GDM1 (cell line): ENCODE measurements at regions not wholly inside any gene's neighbourhood (a gene's known extent, or its start where the extent isn't known, plus 50 kb on each side); places are given as distances from the start of the nearest gene placed in this dataset.
"Not testable (repeated sequence)": the region's sequence is repeated elsewhere in the genome, so short reads cannot be mapped to it uniquely, and the experiment has no call there.

Experiments used
- DNase-seq: peaks from one replicate; lab custom pipeline; 2025; lab: John Stamatoyannopoulos, UW

DNA sequence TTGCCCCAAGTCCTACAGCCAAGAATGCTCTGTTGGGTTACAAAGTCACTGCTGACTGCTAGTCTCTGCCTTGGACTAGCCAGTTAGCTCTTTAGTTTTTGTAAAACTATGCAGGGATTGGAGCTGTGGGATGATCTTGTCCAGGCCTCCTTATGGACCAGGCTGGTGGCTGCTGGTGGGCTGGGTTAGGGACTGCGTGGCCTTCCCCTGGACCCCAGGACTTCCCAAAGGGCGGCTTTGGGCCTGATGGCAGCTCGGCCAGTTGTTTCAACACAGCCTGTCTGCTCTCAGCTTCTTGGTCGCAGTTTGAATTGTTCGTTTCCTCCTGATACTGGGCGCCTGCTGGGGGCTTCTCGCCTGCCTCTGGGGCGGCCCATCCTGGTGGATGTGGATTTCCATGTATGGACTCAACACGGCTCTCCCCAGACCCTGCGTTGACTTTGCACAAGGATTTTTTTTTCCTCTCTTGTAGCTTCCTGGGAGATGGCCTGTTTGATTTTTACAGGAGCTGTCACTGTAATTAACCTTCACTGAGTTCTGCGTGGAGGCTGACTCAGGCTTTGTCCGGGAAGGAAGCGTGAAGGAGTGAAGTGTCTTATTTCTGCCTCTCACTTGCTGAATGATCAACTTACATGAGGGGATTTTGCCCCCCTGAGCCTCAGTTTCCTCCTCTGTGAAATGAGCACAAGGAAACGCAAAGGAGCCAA is 91.9 kb upstream of the NEURL1B start:
- no peak for DNase-seq

DNA sequence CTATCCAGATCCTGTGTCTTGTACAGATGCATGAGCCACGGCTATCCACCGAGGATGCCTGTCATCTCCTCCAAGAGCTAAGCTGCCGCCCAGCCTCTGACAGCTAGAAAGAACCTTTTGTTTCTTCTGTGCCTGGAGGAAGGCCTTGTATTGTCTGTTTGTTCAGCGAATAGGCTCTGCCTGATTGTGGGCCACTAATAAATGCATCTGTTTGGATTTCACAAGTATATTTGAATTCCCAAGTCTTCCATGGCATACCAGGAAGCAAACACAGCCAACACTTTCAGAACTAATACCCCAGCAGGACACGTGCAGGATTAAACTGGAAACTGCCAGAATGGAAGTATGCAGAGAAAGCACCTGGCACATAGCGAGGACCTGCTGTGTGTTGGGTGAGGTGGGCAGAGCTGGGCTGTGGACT is 92.7 kb upstream of the NEURL1B start:
- DNase-seq, result no peak

DNA sequence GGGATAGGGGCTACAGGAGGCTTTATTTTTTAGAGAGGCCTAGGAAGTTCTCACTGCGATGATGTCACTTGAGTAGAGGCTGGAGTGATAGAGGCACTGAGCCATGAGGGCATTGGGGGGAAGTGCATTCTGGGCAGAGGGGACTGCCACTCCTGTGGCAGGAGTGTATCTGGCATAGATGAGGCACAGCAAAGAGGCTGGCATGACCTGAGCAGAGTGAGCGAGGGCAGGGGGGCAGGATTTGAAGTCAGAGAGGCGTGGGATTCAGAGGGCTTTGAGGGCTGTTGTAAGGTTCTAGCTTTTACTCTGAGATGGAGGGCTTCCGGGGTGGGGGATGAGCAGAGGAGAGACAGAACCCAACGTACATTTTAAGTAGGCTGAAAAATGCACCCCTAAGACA is 91.9 kb upstream of the SH3PXD2B start:
- no peak for DNase-seq

DNA sequence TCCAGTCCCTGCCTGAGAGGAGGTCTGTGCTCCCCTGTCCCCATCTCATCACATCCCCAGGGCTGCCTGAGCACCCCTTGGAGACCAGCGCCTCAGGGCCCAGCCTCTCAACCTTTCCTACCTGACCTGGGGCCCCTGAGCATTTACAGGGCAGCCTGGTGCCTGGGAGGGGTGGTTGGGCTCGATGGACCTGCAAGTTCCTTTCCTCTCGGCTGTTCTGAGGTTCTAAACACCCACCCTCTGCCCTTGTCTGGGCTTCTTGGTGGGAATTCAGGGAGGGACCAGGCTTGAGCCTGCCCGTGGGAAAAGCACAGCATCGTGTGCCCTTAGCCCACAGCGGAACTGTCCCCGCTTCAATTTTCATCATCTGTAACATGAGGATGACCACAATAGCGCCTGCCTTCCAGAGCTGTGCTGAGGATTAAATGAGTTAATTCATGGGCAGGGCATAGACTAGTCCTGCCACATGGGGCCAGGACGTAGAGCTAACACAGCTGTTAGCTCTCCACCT is 91.0 kb upstream of the SH3PXD2B start:
- no peak for DNase-seq

DNA sequence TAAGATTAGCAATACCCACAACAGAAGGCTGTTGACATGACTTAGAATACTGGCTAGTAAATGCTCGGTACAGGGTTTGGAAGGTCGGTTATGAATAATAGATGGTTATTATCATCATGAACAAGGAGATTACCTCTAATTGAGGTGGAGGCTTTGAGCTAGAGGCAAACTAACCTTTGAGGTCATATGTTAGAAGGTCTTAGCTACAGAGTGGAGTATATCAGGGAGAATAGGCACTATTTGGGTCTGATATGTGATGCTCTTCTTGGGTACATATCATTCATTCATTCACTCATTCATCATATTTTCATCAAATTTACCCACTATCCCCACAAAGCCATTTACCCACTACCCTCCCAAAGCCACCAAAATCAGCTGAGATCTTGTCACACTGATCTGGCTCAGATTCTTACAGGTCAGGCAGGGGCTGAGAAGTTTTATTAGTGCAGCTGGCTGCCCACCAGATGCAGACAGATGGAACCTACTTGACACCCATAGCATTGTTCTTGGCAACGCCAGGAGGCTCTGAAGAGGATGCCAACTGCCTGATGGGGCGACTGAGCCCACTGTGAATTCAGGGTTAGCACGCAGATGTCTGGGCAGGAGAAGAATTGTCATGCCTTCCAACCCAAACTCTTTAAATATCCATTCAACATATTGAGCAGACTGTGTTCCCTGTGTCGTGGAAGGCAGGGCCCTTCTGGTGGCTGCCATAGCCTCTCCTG is 90.2 kb upstream of the SH3PXD2B start:
- DNase-seq, result no peak

DNA sequence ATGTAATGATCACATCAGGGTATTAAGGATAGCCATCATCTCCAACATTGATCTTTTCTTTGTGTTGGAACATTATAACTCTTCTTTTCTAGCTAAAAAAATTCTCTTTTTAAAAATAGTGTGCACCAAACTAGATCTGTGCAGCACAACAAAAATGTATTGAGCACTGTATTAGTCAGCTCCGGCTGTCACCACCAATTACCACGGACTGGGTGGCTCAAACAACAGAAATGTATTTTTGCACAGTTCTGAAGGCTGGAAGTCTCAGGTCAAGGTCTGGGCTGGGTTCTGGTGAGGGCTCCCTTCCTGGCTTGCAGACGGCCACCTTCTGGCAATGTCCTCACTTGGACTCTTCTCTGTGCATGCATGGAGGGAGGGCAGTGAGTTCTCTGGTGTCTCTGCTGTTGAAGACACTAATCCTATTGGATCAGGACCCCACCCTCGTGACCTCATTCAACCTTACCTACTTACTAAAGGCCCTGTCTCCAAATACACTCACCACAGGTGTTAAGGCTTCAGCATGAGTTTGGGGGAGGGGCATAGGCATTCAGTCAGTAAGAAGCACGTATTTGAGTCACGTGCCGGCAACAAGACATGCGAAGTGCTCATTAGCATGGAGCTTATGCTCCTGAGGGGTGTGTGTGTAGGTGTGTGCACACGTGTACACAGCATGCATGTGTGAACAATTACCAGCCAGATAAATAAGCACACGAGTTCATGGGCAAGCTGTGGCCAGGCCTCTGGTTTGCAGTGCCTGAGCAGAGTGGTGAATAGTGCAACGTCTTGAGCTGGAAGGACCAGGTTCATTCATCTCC is 89.4 kb upstream of the SH3PXD2B start:
- no peak for DNase-seq

DNA sequence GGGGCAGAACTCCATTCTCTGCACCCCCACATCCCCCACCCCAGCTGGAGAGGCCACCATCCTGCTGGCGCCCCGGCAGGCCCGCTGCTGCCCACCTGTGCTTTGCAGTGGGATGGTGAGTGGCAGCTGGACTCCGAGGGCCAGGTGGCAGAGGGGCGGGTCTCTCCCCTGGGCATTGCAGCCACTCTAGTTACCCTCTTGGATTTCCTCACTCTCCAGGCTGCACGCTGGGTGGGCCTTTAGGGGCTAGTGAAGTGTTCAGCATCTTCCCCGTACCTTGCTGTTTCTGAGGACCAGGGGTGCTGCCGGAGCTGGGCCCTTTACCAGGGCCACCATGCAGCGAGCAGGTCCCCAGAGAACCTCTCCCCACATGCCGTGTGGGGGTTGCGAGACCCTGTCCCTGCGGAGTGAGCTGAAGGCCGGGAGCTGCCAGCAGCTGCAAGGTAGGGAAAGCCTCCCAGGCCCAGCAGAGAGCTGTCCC is 88.4 kb upstream of the SH3PXD2B start:
- no peak for DNase-seq

DNA sequence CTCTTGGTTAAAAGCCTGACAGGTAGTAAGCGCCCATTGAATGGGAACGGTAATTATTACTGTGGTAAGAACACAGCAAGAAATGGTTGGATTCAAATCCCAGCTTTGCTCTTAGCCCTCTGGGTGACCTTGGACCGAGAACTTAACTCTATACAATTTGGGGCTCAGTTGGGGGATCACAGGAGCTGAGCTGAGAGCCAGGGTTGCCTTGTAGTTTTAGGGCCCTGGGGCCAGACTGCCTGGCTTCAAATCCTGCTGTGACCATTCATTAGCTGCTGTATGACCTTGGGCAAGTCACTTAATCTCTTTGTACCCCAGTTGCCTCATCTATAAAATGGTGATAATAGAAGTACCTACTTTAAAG is 87.4 kb upstream of the SH3PXD2B start:
- DNase-seq, result no peak

DNA sequence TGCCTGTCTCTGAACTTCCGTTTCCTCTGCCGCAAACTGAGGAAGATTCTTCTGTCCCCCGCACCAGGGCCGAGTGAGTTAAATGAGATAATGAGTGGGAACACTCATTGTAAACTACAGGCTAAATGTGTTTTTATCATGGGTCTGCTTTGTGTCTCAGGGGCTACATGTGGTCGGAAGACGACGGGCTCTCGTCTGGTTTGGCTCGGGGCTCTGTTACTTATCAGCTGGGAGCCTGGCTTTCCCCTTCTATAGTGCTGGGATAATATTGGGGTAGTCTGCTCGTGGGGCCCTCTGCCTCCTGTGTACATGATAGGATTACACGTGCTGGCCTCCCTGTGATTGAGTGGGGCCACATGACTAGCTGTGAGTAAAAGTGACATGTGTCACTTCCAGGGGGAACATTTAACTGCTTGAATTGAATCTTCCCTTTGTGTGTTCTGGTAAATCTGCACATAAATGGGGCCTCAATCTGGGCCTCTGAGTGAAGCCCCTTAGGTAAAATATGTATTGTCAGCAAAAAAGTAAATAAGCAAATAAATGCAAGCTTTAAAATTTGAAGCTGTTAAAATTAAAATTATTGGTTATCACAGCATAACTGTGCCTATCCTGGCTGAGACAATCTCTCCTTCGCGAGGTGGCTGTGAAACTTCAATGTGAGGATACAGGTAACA is 86.9 kb upstream of the SH3PXD2B start:
- no peak for DNase-seq

DNA sequence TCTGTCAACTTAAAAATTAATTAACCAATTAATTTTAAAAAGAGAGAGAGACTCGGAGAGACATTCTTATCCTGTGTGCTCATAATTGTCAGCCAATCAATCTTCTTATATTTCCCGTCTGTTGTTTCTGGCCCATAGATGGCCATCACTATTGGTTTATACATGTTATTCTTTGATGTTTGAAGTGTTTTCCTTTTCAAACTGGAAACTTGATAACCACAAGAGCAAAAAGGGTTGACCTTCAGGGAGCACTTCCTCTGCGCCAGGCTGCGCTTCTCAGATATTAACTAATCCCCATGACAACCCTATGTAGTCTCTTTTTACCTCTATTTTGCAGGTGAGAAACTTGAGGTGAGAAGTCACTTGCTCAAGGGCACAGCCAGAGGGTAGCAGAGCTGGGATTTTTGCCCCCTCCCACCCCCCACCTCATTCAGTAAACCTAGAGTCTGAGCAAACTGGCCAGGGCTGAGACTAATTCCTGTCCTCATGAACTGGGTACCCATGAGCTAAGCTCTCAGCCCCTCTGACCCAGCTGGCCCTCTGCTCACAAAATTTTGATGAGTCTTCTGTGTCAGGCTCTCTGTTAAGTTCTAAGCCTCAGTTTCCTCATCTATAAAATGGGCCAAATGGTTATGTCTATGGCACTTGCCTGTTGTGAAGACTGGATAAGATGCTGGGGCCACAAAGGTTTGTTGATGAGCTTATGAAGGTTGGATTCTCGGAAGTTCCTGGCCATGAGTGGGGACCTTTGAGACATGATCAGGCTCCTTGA is 86.0 kb upstream of the SH3PXD2B start:
- DNase-seq, result no peak

DNA sequence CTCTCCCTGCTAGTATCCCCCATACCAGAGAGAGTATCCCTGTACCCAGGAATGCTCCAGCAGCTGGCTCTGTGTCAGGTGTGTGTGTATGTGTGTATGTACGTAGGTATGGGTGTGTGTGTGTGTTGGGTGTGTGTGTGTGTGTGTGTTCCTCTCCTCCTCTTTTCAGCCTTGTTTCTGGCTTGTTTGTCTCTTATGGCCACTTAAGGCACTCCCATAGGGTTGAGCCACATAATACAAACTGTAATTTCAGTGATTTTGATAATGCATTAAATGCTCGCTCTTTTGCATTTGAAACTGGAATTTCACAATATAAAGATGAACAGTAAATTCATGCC is 80.8 kb upstream of the SH3PXD2B start:
- DNase-seq, result no peak

DNA sequence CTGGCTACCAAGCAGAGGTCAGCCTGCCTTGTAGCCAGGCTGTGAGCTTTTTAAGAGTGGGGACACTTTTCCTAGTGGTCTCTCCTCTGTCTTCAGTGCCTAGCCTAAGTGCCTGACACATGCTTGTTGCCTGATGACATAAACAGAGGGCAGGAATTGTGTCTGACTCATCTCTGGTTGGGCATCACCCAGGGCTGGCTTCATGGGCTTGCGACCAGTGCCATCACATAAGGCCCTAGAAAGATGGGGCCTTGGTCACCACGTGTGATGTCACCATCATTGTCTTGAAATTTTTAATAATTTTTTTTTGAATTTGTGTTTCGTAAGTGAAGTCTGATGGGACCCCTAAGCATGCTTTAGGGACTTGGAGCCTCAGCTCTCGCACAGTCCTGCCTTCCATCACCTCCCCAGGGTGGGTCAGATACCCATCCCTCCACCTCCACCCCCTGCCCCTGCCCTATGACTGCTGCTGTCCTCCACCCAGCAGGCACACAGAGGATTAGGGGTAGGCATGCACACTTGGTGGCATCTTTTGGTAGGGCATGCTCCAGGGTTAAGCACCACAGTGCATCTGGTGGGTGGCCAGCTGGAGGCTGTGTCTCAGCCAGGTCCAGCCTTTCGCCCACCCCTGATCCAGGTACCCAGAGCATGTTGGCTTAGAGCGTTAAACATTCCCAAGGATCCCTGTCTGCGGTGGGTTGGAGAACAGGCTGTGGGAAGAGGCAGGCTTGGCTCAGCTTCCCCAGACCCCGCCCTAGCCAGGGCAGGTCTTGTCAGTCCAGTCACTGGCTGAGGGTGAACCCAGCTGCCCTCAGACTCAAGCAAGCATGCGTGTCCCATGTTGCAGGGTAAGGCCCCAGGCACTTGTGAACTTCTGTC is 80.1 kb upstream of the SH3PXD2B start:
- no peak for DNase-seq

DNA sequence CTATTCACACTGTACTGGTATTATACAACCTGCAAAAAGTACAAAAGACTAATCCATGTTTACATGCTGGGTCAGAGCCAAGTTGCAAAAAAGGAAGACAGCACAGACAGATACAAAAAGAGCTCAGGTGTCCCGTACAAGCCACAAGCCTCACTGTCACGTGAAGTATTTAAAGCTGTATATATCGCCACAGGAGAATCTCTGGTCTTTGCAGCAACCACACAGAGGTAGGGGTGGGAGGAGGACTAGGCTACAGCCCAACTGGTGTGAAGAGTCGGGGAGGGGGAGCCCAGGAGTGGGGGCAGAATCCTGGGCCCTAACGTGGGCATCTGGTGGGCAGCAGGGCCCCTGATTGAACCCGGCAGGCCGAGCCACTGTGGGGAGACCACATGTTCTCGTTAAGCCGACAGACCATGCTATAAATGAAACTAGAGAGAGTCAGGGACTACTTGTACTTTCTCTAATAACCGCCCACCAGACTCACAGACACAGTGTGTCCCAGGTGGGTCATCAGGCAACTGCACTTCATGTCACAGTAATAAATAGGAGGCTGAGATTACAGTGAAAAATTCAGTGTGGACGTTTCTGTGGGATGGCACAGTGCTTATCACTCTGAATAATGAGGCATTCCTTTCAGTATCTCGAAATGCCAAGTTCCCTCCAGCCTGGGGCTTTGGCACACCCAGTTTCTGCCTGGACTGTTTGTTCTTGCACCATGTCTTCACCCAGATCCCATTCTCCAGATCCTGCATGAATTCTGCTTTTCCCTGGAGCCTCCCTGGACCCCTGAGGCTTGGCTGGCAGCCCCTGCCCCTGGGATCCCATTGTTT is 79.3 kb upstream of the SH3PXD2B start:
- no peak for DNase-seq

DNA sequence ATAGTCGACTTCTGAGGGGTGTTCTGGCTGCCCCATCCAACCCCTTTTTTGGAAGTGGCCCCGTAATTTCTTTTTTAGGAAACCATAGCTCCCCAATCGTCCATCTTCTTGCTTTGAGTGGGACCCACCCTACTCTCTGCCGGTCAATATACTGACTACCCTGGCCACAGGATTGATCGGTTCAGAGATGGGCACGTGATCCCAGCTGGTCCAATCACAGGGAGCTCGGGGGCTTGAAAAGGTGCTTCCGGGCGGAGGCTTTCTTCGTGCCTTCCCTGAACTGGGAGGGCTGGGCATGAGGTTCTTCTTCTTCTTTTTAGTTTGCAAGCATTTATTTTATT is 78.7 kb upstream of the SH3PXD2B start:
- no peak for DNase-seq

DNA sequence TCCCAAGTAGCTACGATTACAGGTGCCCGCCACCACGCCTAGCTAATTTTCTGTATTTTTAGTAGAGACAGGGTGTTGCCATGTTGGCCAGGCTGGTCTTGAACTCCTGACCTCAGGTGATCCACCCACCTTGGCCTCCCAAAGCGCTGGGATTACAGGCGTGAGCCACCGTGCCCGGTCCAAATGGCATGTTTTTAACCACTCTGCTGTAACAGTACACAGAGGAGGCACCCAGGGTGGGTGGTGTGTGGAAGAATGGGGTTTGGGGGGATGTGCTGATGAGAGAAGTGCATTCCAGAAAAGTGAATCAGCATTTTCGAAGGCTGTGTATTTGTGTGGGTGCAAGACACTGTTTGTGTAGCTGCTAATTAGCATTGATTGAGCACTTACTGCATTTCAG is 78.1 kb upstream of the SH3PXD2B start:
- DNase-seq, result not testable (repeated sequence)

DNA sequence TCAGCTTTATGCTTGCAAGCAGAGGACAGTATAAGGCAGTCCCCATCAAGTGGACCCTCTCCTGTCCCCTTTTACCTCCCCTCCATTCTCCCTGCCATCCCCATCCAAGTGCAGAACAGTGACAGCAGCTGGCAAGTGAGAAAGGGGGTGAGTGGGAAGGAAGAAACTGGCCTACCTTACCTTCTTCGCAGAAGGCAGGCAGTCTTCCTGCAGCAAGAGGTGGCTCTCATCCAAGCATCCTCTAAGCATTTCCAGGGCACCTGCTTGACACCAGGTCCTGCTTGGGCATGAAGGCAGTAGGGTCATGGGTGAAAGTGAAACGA is 77.3 kb upstream of the SH3PXD2B start:
- no peak for DNase-seq

DNA sequence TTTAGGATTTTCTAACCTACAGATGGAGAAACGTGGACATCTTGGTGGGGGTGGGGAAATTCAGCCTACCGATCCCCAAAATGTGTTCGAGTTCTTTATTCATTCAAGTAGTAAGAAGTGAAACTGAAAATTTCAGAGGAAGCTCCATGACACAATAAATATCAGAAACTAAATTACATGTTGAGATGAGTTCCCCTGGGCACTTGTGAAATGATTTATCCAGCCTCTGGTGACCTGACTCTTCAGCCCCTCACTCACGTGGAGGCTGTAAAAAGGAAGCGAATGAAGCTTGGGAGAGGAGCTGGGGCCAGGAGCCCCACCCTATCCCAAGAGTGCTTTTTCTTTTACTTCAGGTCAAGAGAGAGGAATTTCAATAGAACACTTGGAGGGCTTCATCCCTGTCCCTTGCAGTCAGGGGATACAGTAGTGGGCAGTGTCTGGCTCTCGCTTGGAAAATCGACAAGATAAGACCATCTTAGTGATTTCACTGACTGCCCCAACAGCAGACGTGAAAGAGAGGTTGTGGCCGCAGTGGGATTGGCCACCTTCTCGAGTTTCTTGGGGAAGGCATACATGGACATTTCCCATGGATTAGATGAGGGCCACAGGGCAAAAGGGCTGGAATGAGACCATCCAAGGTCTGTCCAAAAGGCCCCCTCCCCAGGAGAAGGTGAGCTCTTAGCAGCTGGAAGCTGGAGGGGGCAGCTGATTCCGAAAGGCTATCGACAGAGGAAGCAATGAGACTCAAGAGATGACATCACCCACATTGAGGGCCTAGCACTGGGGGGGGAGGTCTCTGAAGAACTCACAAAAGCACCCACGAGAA is 76.8 kb upstream of the SH3PXD2B start:
- DNase-seq, result no peak

DNA sequence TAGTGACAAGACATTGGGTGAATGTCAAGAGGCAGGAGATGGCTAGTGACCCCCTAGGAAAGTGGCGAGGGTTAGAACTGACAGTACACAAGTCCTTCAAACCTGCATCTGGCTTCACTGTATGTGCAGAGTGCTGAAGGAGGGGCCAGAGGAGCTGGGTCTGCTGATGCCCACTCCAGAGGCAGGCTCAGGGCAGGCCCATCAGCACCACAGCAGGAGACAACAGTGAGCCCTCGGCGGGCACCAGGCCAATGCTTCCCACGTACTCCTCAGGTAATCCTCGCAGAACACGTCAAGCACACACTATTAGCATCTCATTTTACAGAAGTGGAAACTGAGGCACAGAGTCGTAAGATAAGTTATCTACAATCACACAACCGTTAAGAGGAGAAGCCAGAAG is 76.1 kb upstream of the SH3PXD2B start:
- DNase-seq, result no peak

DNA sequence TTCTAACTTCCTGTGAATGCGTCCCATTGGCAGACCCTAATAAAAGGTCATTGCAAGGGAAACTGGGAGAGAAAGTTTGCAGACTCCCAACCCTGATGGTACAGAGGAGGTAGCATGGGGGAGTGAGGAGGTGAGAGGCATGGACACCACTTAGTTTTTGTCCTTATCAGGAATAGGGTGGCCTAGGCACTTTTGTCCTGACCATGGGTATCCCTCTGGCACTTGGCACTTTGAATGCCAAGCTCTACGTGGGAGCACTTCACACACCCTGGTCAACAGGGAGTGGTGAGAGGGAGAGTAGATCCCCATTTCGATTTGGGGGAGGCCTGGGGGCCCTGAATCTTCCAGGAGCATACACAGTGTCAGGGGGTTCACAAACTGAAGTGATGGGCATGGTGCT is 75.6 kb upstream of the SH3PXD2B start:
- no peak for DNase-seq
